ENCODE measurements at regions not wholly inside any gene's neighbourhood (a gene's known extent, or its start where the extent isn't known, plus 50 kb on each side); places are given as distances from the start of the nearest gene placed in this dataset.
"Not testable (repeated sequence)": the region's sequence is repeated elsewhere in the genome, so short reads cannot be mapped to it uniquely, and the experiment has no call there.

DNA sequence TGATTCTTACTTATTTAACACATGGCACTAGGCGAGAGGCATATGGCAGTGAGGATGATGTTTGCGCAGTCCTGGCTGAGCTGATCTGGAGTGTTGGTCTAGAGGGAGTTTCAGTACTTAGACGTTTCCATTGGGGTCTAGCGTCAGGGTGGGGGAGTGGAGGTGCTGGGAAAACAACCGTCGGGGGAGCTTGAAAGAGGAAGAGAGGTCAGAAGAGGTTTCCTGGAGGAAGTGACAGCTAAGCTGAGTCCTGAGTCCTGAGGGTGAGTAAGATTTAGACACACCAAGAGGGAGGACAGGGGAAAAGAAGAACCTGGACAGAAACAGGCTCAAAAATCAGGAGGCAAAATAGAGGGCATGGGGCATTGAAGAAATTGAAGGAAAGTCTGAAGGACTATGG lies 81.4 kb downstream of the ALOX5AP start:
- DNase-seq (ENCODE audit: low read depth in 2 of 2): peak in 1 of 2 donors; percentile 83

DNA sequence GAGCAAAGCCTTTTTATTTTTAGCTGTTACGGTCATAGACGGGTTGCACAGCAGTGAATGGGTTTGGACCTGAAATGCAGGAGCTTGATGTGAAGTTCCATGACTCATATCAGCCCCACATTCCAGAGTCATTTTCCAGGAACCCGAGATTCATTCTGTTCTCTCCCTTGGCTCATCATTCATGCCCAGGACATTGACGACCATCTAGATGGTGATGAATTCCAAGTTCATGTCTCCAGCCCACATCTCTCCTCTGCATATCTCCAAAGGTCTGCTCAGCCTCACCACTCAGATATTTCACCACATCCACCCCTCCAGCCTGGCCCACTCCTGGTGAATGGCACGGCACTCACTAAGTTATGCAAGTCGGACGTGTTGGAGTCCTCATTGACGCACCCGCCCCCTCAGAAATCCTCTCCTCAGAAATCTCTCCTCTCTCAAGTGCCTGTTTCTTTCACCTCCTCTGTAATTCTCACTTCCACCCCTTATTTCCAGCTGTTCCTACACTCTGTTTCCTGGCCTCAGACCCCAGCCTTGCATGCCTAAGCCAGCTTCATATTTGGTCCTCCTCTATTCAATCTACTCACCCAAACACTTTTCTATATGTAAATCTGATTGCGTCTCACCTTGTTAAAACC lies 83.1 kb downstream of the ALOX5AP start:
- peak in 1 of 2 donors; percentile 43 for DNase-seq (ENCODE audit: low read depth in 2 of 2)

DNA sequence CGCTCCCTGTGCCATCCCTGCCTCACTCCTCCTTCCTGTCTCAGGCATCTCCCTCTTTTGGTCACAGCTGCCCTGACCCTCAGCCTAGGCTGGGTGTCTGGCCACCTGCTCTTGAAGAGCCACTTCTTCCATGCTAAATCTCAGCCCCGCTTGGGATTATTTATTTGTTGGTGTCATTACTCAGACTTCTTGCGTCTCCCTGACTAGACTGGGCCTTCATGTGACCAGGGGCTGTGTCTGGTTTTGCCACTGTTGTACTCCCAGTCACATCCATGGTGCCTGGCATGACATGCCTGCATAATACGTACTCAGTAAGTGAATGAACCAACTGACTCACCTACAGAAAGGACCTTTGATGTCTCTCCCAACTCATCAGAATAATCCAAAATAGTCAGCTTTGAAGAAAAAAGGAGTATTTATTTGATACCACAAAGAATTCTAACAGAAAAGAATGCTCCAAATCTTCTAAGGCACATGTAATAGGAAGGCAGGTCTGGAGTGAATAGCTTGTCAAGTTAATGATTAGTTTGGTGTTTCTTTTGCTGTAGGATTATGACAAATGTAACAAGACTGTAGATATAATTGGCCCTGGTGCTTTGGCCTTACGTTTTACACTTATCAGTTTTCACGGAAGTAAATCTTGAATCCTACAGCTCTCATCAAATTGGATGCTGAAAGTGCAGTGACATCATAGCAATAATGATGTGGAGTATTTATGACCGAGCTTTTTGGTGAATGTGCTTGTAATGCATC lies 84.0 kb downstream of the ALOX5AP start:
- DNase-seq (ENCODE audit: low read depth in 2 of 2): no peak

DNA sequence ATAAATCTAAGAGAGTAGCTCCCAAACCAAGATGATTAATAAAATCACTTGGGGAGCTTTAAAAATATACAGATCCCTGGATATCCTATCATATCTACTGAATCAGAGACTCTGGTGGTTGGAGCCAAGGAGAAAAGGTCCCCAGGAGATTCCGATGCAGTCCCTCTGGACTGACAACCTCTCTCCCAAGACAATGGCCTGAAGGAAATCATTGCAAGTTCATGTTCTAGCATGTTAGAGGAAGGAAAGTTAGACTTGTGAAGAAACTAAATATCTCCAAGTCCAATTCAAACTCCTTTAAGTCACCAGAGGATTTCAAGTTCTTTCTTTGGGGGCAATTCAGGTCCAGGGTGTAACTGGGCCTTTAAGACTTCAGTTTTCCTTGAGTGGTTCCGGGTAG lies 84.7 kb upstream of the MEDAG start:
- no peak for DNase-seq (ENCODE audit: low read depth in 2 of 2)

DNA sequence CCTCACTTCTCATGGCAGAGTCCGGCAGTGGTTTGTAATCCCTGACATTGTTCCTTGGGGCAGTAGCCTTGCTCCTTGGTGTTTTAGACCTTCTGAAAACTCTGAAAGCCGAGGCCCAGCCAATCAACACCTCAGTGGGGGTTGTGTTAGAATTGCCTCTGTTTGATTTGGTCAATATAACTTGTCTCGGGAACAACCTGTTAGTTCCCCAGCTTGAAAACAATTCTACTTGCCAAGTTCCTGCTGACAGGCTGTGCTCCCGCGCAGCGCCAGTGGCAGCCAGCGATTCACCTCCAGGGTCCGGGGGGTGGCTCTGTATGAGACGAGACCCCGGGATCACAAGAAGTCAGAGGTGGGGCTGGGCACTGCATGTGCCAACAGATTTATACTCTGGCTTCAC lies 81.4 kb upstream of the MEDAG start:
- no peak for DNase-seq (ENCODE audit: low read depth in 2 of 2)

DNA sequence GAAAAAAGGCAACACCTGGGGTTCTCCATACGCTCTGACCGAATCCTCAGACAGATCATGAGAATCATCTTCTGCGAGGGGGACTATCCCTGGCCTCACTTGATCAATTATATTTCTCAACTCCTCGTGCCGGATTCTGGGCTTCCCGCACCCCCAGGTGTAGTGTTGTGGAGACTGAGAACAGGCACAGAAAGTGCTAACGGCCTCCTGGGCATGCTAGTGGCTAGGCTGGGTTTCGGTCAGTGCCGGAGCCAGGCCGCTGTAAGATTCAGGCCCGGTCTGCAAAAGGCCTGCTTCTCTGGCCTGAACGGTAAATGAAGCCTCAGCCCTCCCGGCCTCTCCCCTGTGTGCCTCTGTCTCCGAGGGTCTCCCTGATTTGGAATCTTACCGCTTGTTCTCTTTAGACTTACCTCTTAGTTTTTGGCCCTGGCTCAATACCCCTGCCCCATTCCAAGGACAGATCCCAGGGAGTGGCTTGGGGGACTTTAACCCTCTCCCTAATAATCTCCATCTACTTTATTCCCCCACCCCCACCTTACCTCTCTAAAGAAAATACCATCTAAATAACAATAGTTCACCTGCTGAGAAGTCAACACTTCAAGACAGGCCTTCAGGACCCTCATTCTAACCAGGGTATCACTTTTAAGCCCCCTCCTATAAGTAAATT lies 79.0 kb upstream of the MEDAG start:
- DNase-seq (ENCODE audit: low read depth in 2 of 2): no peak

DNA sequence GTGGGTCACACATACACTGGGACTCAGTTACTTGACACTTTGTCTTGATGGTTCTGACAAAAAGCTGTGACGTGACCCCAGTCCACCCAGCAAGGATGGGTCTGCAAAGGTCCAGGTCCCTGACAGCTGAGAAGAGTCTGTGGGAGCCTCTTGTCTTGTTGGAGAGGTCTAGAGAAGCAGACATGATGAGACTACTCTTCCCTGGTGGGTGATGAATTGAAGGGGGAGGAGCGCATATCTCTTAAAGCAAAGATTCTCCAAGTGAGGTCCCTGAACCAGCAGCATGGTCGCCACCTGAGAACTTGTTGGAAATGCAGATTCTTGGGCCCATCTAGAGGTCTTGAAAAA lies 78.5 kb upstream of the MEDAG start:
- DNase-seq (ENCODE audit: low read depth in 2 of 2): no peak

DNA sequence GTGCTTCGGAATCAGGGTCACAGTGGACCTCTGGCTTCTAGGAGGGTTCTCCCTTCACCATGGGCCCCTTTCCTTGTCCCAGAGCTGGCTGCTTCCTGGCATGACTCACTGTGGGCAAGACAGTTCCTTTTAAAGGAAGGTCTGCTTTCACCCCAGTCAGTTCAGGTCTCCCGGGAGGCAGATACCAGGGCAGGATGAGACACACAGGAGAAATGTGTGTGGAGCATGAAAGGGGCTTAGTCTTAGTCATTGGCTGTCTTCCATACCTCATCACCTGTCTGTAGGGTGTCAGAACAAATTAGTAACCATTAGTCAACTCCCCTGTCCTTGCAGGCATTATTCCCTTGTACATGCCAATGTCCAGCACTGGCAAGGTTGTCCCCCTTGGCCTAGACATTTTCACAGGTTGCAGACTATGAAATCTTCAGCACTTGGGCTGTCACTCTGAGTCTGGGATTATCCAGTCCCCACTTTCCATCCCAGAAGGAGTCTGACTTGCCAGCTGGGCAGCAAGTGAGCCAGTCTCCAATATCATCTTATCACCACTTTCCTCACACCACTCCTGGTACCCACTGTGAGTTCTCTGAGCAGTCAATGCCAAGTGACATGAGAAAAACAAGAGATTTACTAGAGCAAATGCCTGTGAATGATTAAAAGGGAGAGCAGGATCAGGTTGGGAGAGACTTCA lies 76.8 kb upstream of the MEDAG start:
- peak in 1 of 2 donors; percentile 54 for DNase-seq (ENCODE audit: low read depth in 2 of 2)

DNA sequence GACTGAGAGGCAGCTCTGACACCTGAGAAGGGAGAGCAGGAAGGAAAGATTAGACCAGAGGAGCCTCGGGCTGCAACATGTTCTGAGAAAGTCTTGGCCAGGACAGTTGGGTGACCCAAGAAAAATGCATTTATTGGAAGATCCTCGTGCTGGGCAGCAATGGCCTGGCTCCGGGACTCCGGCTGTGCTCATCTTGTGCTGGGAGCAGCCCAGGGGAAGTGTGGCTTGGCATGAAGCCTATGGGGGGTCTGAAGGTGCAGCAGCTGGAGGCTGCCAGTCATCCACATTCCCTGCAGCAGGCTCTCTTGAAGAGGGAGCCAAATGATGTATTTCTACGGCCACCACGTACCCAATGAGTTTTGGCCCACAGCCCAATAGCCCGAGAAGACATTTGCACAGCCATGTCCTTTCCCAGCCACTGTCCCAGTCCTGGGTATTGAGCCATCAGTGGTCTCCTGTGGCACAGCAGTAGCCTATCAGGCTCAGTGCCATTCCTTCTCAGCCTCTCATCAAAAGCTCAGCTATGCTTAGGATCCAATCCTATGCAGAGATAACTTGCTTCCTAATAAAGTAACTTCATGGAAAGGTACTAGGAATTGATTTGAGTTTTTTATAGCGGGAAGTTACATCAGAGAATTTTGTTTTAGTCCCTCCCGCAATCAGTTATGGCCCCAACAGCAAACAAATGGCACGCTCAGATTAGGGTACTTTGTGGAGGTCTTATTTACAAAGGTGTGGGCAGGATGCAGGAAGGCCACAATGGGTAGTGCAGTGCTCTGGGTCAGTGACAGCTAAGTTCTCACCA lies 76.0 kb upstream of the MEDAG start:
- no peak for DNase-seq (ENCODE audit: low read depth in 2 of 2)

DNA sequence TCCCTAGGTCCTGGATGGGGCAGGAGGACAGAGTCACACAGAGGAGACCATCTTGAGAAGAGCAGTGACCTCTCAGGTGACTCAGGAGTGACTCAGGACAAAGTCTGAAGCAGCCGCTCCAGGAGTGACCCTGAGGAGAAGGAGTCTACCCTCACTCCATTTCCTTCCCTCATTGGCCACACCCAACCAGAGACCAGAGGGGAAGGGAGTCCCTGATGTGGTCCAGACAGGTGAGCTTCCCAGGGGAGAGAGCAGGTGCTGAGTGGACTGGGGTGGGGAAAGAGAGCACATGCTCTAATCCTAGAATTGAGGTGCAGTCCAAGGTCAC lies 75.5 kb upstream of the MEDAG start:
- DNase-seq (ENCODE audit: low read depth in 2 of 2): peak in 1 of 2 donors; percentile 13

DNA sequence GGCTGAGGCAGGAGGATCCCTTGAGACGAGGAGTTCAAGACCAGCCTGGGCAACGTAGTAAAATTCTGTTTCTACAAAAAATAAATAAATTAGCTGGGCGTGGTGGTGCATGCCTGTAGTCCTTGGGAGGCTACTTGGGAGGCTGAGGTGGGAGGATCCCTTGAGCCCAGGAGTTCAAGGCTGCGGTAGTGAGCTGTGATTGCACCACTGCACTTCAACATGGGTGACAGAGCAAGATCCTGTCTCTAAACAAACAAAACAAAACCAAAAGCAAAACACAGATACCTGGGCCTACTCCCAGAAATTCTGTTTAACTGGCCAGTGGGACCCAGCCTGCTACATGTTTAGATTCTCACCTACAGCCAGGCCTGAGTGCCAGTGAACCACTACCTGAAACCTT lies 74.6 kb upstream of the MEDAG start:
- no peak for DNase-seq (ENCODE audit: low read depth in 2 of 2)

DNA sequence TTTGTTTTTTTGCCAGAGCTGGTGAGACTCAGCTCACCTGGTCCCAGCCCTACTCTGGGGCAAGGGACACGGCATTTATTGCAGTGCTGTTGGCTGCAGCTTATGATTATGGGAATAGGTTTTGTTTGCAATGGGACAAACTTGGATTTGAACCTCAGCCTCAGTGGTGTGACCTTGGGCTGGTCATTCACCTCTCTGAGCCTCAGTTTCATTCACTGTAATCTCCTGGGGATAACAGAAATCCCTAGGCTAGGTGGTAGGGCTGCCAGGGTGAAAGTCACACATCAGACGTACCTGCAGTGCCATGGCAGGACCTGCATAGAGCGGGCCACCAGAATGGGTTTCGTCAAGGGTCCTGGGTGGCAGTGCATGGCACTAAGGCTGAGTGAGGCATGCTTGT lies 73.7 kb upstream of the MEDAG start:
- no peak for DNase-seq (ENCODE audit: low read depth in 2 of 2)

DNA sequence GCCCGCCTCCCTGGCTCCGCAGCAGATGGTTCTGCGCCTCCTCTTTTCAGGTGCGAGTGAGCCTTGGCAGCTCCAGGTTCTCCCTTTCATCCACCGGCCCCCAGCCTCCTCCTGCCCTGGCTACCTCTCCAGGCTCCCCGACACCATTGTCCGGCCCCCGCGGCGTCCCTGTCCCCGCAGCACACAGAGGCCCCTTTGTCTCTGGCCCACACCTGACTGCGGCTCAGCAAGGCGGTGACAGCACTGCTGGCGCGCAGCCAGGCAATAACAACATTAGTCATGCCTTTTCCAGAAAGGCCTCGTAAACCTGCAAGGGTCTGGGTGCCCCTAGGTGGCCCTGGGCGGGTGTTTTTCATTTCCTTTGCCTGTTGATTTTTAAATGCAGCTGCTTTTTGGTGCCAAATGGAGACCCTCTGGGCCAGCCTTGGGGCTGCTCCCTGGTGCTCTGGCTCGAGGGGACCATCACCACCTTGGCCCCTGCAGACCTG lies 73.2 kb upstream of the MEDAG start:
- DNase-seq (ENCODE audit: low read depth in 2 of 2): peak; percentile 54 to 89

DNA sequence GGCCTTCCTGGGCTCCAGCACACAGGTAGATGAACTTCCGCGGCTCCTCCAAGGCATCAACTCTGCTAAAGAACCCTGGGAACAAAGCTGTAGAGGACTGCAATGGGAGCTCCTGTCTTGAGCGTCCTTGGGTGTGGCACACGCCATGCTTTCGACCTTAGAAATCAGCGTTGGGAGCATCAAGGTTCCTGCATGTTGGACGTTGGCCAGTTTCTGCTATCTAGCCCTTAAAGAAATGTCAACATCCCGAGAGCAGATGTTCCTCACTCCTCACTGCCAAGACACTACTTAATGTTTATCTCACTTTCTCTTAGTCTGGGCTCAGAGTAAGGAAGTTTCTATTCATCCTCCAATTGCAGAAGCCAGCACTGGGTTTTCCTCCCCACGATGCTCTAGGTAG lies 70.6 kb upstream of the MEDAG start:
- no peak for DNase-seq (ENCODE audit: low read depth in 2 of 2)

DNA sequence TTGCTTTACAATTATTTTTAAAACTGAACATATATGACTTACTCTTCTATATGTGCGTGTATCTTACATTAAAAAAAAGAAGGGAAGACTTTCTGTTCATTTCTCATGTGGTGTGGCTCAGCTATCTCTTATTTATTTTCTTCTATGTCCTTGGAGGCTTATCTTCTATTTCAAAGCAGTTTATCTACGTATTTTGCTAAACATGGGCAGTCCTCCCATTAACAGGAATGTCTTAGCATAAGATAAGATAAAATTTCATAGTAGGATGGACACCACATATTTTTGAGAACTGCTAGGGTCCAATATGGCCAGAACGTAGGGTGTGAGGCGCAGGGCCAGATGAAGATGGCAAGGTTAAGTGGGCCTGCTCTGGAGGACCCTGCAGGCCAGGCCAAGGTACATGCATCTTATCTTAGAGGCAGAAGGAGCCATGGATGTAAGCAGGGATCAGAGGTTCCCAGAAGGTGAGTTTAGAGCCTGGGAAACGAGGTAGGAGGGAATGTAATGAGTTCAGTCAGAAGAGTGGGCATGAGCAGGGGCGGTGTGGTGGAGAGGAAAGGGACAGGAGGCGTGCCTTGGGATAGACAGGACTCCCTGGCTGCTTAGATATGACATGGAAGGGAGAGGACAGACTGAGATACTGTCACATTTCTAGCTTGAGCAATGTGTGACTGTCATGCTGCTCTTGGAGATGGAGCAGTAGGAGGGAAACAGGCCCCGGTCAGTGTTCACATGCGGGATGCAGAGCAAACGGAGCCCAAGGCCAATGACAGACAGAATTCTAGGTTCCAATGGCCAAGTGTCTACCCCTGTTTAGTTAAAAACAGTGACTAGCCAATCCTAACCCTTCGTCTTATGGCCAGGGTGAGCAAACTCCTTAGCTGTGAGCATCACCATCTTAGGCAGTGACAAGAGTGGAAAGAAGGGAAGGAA lies 68.6 kb upstream of the MEDAG start:
- no peak for DNase-seq (ENCODE audit: low read depth in 2 of 2)

DNA sequence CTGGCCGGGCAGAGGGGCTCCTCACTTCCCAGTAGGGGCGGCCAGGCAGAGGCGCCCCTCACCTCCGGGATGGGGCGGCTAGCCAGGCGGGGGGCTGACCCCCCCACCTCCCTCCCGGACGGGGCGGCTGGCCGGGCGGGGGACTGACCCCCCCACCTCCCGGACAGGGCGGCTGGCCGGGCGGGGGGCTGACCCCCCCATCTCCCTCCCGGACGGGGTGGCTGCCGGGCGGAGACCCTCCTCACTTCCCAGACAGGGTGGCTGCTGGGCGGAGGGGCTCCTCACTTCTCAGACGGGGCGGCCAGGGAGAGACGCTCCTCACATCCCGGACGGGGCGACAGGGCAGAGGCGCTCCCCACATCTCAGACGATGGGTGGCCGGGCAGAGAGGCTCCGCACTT lies 66.4 kb upstream of the MEDAG start:
- not testable (repeated sequence) for DNase-seq (ENCODE audit: low read depth in 2 of 2)

DNA sequence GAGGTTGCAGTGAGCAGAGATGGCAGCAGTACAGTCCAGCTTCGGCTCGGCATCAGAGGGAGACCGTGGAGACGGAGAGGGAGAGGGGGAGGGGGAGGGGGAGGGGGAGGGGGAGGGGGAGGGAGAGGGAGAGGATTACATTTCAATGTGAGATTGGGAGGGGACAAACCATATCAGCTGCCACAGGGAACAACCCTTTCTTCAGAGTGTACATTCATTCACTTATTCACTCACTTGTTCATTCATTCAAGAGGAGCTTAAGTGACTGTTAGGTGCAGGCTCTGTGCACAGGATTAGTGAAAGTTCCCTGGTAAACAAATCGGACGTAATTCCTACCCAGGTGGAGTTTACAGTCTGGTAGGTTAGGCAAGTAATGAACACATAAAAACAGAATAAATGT lies 65.6 kb upstream of the MEDAG start:
- DNase-seq (ENCODE audit: low read depth in 2 of 2): no peak

DNA sequence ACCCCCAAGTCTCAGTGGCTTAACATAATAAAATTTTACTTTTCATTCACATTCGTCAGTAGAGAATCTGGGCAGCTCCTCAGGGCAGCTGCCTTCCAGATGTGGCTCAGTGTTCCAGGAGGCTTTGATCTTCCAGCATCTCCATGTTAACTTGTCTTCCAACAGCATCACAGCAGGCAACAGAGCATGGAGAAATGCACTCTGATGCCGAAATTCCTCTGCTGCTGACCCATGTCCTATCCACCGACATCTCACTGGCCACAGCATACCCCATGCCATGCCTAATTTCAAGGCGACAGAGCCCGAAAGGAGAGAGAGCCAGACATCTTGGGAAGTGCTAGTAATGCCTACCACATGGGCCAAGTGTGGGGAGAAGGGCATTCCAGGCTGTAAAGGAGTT lies 64.9 kb upstream of the MEDAG start:
- no peak for DNase-seq (ENCODE audit: low read depth in 2 of 2)

DNA sequence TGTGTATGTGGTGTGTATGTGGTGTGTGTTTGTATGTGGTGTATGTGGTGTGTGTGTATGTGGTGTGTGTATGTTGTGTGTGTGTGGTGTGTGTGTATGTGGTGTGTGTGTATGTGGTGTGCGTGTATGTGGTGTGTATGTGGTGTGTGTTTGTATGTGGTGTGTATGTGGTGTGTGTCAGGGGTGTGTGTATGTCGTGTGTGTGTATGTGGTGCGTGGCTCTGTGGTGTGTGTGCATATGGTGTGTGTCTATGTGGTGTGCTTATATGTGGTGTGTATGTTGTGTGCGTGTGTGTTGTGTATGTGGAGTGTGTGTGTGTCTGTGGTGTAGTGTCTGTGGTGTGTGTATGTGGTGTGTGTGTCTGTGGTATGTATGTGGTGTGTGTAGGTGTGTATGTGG lies 62.5 kb upstream of the MEDAG start:
- DNase-seq (ENCODE audit: low read depth in 2 of 2): no peak

DNA sequence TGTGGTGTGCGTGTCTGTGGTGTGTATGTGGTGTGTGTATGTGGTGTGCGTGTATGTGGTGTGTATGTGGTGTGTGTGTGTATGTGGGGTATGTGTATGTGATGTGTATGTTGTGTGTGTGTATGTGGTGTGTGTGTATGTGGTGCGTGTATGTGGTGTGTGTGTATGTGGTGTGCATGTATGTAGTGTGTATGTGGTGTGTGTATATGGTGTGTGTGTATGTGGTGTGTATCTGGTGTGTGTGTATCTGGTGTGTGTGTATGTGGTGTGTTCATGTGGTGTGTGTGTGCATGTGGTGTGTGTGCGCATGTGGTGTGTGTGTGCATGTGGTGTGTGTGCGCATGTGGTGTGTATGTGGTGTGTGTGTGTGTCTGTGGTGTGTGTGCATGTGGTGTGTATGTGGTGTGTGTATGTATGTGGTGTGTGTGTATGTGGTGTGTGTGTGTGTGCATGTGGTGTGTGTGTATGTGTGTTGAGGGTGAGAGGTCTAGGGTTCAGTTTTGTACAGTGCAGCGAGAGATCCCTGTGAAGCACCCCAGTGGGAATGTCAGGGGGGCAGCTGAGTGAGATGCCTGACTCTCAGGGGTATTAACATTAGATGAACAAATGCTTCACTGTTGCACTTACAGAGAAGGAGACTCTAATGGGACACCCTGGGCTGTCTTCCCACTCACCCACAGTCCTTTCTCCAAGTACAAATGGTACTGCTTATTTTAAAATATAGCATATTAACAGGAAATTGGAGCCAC lies 61.3 kb upstream of the MEDAG start:
- no peak for DNase-seq (ENCODE audit: low read depth in 2 of 2)

All from dermis microvascular lymphatic vessel endothelial cell (primary cell).